ENCODE measurements at regions not wholly inside any gene's neighbourhood (a gene's known extent, or its start where the extent isn't known, plus 50 kb on each side); places are given as distances from the start of the nearest gene placed in this dataset.

GRCh38 chr1:221137666-221138065 is 258.4 kb downstream of the HLX start:
- Histone ChIP-seq H3K9me2 (replicated peaks; ENCODE audit: low read length) (no peaks in the 10 kb centered on the region), H3K9ac (ENCODE audit: low read length) (no peak overlapping the region), H3K27me3 (ENCODE audit: low read length) (no peaks in the 10 kb centered on the region), H3K27ac (ENCODE audit: low read length) (no peak overlapping the region), H3K4me2 (ENCODE audit: low read length) (no peak overlapping the region), H3K79me2 (ENCODE audit: low read length) (no peaks in the 10 kb centered on the region), H3K36me3 (ENCODE audit: low read depth, low read length) (no peaks in the 10 kb centered on the region), H3K4me1 (ENCODE audit: insufficient read depth, low read length) (no peaks in the 10 kb centered on the region), H3K4me3 (ENCODE audit: low read length) (no peak overlapping the region), H2AFZ (ENCODE audit: low read length) (no peak overlapping the region), H3F3A (ENCODE audit: low read length, unreplicated experiment) (no peaks in the 10 kb centered on the region), H3K9me3 (ENCODE audit: low read length) (no peaks in the 10 kb centered on the region), H4K20me1 (ENCODE audit: low read length) (no peaks in the 10 kb centered on the region)
- DNase-seq (no peak), ATAC-seq (no peak)
- TF ChIP-seq CTCF (conservative IDR thresholded peaks at IDR 0.05; ENCODE audit: low read depth, low read length) = no peak
- no peak for TF ChIP-seq EZH2 (IDR thresholded peaks at IDR 0.05; ENCODE audit: low read length, unreplicated experiment)
- TF ChIP-seq EZH2phosphoT487 (IDR thresholded peaks at IDR 0.05; ENCODE audit: borderline replicate concordance, low read length) = no peak
- ChIA-PET POLR2A (ENCODE audit: unreplicated experiment) (no interaction called here), CTCF (interaction anchor here (0.6 kb wide), 1 partner anchor 50 kb away, joined by 4 read pairs; no protein-coding TSS in a partner anchor)
- BruUV-seq (replicated peaks) = no TSS peak
- intact Hi-C loops (cut with micrococcal nuclease) = no loop called here

- H3K27me3 ChIP-seq (ENCODE audit: low read length) = no peaks in the 10 kb centered on the region
- H3K79me2 ChIP-seq (ENCODE audit: low read length) = no peaks in the 10 kb centered on the region
- ChIA-PET CTCF (interaction anchor here (0.7 kb wide), 1 partner anchor 297 kb away, joined by 3 read pairs; no protein-coding TSS in a partner anchor), POLR2A (ENCODE audit: unreplicated experiment) (no interaction called here)
- ATAC-seq (no peak), DNase-seq (no peak)
- intact Hi-C loops (cut with micrococcal nuclease) = no loop called here
- no peaks in the 10 kb centered on the region for H3K9me2 ChIP-seq (replicated peaks; ENCODE audit: low read length)
- no TSS peak for BruUV-seq (replicated peaks)
- H3K27ac ChIP-seq (ENCODE audit: low read length) = no peak overlapping the region
- H3F3A ChIP-seq (ENCODE audit: low read length, unreplicated experiment) = no peaks in the 10 kb centered on the region
- TF ChIP-seq CTCF (conservative IDR thresholded peaks at IDR 0.05; ENCODE audit: low read depth, low read length) = no peak
- no peak for TF ChIP-seq EZH2 (IDR thresholded peaks at IDR 0.05; ENCODE audit: low read length, unreplicated experiment)
- TF ChIP-seq EZH2phosphoT487 (IDR thresholded peaks at IDR 0.05; ENCODE audit: borderline replicate concordance, low read length) = no peak
- no peak overlapping the region for H3K9ac ChIP-seq (ENCODE audit: low read length)
- H3K4me3 ChIP-seq (ENCODE audit: low read length) = no peak overlapping the region
- H2AFZ ChIP-seq (ENCODE audit: low read length) = no peak overlapping the region
- H3K36me3 ChIP-seq (ENCODE audit: low read depth, low read length) = no peaks in the 10 kb centered on the region
- no peak overlapping the region for H3K4me2 ChIP-seq (ENCODE audit: low read length)
- H3K9me3 ChIP-seq (ENCODE audit: low read length) = no peaks in the 10 kb centered on the region
- H3K4me1 ChIP-seq (ENCODE audit: insufficient read depth, low read length) = no peaks in the 10 kb centered on the region
- no peaks in the 10 kb centered on the region for H4K20me1 ChIP-seq (ENCODE audit: low read length)
Observed at GRCh38 chr1:221138516-221138915, 259.3 kb downstream of the HLX start.

GRCh38 chr1:221139991-221140390 is 260.7 kb downstream of the HLX start:
- Histone ChIP-seq H3K27me3 (ENCODE audit: low read length) (no peaks in the 10 kb centered on the region), H3K9me3 (ENCODE audit: low read length) (no peaks in the 10 kb centered on the region), H3K36me3 (ENCODE audit: low read depth, low read length) (no peaks in the 10 kb centered on the region), H3K4me3 (ENCODE audit: low read length) (no peak overlapping the region), H2AFZ (ENCODE audit: low read length) (no peak overlapping the region), H3K9ac (ENCODE audit: low read length) (no peak overlapping the region), H3K4me2 (ENCODE audit: low read length) (no peak overlapping the region), H3F3A (ENCODE audit: low read length, unreplicated experiment) (no peaks in the 10 kb centered on the region), H3K27ac (ENCODE audit: low read length) (no peak overlapping the region), H3K79me2 (ENCODE audit: low read length) (no peaks in the 10 kb centered on the region), H3K4me1 (ENCODE audit: insufficient read depth, low read length) (no peaks in the 10 kb centered on the region), H3K9me2 (replicated peaks; ENCODE audit: low read length) (no peaks in the 10 kb centered on the region), H4K20me1 (ENCODE audit: low read length) (no peaks in the 10 kb centered on the region)
- ChIA-PET POLR2A (ENCODE audit: unreplicated experiment) (no interaction called here), CTCF (no interaction called here)
- DNase-seq = no peak
- TF ChIP-seq CTCF (conservative IDR thresholded peaks at IDR 0.05; ENCODE audit: low read depth, low read length) (no peak), EZH2 (IDR thresholded peaks at IDR 0.05; ENCODE audit: low read length, unreplicated experiment) (no peak), EZH2phosphoT487 (IDR thresholded peaks at IDR 0.05; ENCODE audit: borderline replicate concordance, low read length) (no peak)
- intact Hi-C loops (cut with micrococcal nuclease) = no loop called here
- no TSS peak for BruUV-seq (replicated peaks)
- no peak for ATAC-seq

All from PC-3 (cell line).